Adrenal gland (tissue), 9 donors: ENCODE measurements at regions not wholly inside any gene's neighbourhood (a gene's known extent, or its start where the extent isn't known, plus 50 kb on each side); places are given as distances from the start of the nearest gene placed in this dataset.

ENCODE experiments used
- DNase-seq, 7 donors: peaks; one replicate each; pipeline ENCODE4 v3.0.0-alpha.2; 2019 to 2020
- H3K27ac ChIP-seq, 5 donors: fragments of 200-600 bp; sonication (generic) in 4 of 5; 1 replicate in 3 of 5; 2 replicates in 2 of 5; pipeline versions ENCODE4 v1.5.1 to v1.8.0; 2016 to 2020; ENCODE audit warnings: mild to moderate bottlenecking in 1 of 5
- H3K27me3 ChIP-seq: fragments of 200-600 bp; 2 replicates; pipeline ENCODE4 v1.8.0; 2021
- H3K36me3 ChIP-seq, 2 donors: fragments of 200-600 bp; replicated peaks in 1 of 2; 1 replicate in 1 of 2; 2 replicates in 1 of 2; pipeline versions ENCODE4 v1.5.1 to v1.8.0; 2018 to 2022
- H3K4me1 ChIP-seq, 2 donors: fragments of 200-600 bp; replicated peaks in 1 of 2; 1 replicate in 1 of 2; 2 replicates in 1 of 2; pipeline versions ENCODE4 v1.5.1 to v1.8.0; 2018 to 2021
- H3K4me3 ChIP-seq, 4 donors: fragments of 200-600 bp; sonication (generic) in 3 of 4; one replicate each; pipeline ENCODE4 v1.5.1; 2016 to 2018
- H3K9me3 ChIP-seq, 3 donors: fragments of 200-600 bp; sonication (generic) in 1 of 3; replicated peaks in 1 of 3; 1 replicate in 2 of 3; 2 replicates in 1 of 3; pipeline versions ENCODE4 v1.5.1 to v1.8.0; 2016 to 2021
- CTCF ChIP-seq, 6 experiments: fragments of 450-650 bp in 4 of 6; fragments of 200-600 bp in 2 of 6; sonication (generic) in 1 of 6; IDR thresholded peaks; 1 replicate in 5 of 6; 2 replicates in 1 of 6; pipeline versions ENCODE4 v1.5.1 to v1.8.0; 2016 to 2021; ENCODE audit warnings: antibody characterized with exemption in 6 of 6, mild to moderate bottlenecking in 2 of 6, moderate library complexity in 1 of 6
- POLR2A ChIP-seq, 2 donors: fragments of 450-650 bp; IDR thresholded peaks; one replicate each; pipeline ENCODE4 v1.6.1; 2017; ENCODE audit warnings: antibody characterized with exemption in 2 of 2, mild to moderate bottlenecking in 2 of 2, moderate library complexity in 1 of 2
- WGBS, 4 donors: extraction: QIAGEN DNeasy Blood & Tissue Kit in 2 of 4; methylation state at CpG; one replicate each; pipeline versions ENCODE4 v1.1.5 to v1.1.7; 2013 to 2017; 5-methylcytosine and 5-hydroxymethylcytosine counted together
- intact Hi-C, 2 donors: fragments of 100-400 bp; cut with DNase I; formaldehyde crosslinking; loops; one replicate each; pipeline versions ENCODE4 v1.14.1 to v1.15.0; 2022 to 2023
- donor health status: healthy with polysubstance abuse.
- donor health status: Bipolar disorder and iron deficiency.
- donor health status: DM: yes; HTN: yes; CAD: no.
- donor health status: DM: no; HTN: no; CAD: no.
- donor health status: DM: no; HTN: no; CAD: no.

- H3K36me3 ChIP-seq, result no peaks in the 10 kb centered on the region
- TF ChIP-seq POLR2A (IDR thresholded peaks at IDR 0.05), result no peak
- no peak for TF ChIP-seq CTCF (IDR thresholded peaks at IDR 0.05)
- no peaks in the 10 kb centered on the region for H3K9me3 ChIP-seq
- no peak overlapping the region for H3K4me3 ChIP-seq
- no peaks in the 10 kb centered on the region for H3K4me1 ChIP-seq
- no peak for DNase-seq
- 92 to 97% (median 95%) methylated on average over 5 of the region's 5 CpGs for WGBS, 4 donors
- intact Hi-C loops, result no loop called here
- no peaks in the 10 kb centered on the region for H3K27me3 ChIP-seq
- no peak overlapping the region for H3K27ac ChIP-seq
Measured at GRCh38 chr14:97813556-97813955, 1016.4 kb downstream of the VRK1 start.

- H3K36me3 ChIP-seq, result no peaks in the 10 kb centered on the region
- no peak for TF ChIP-seq POLR2A (IDR thresholded peaks at IDR 0.05)
- TF ChIP-seq CTCF (IDR thresholded peaks at IDR 0.05), result no peak
- WGBS, 4 donors, result 57 to 100% (median 66%) methylated on average over 2 of the region's 2 CpGs
- no peaks in the 10 kb centered on the region for H3K4me1 ChIP-seq
- H3K4me3 ChIP-seq, result no peak overlapping the region
- H3K27me3 ChIP-seq, result no peaks in the 10 kb centered on the region
- no peak overlapping the region for H3K27ac ChIP-seq
- H3K9me3 ChIP-seq, result no peaks in the 10 kb centered on the region
- no peak for DNase-seq
- intact Hi-C loops, result no loop called here
Measured at GRCh38 chr14:97820781-97821180, 1023.6 kb downstream of the VRK1 start.

GRCh38 chr14:97824218-97824617, 1027.0 kb downstream of the VRK1 start:
- Histone ChIP-seq H3K27me3 (no peaks in the 10 kb centered on the region), H3K36me3 (no peaks in the 10 kb centered on the region), H3K27ac (no peak overlapping the region), H3K4me1 (no peaks in the 10 kb centered on the region), H3K4me3 (no peak overlapping the region), H3K9me3 (no peaks in the 10 kb centered on the region)
- intact Hi-C loops, result no loop called here
- TF ChIP-seq CTCF (IDR thresholded peaks at IDR 0.05) (no peak), POLR2A (IDR thresholded peaks at IDR 0.05) (no peak)
- WGBS, 4 donors, result 0 to 31% (median 5%) methylated on average over 1 of the region's 1 CpG
- no peak for DNase-seq

GRCh38 chr14:97827746-97828145, 1030.6 kb downstream of the VRK1 start:
- no peaks in the 10 kb centered on the region for H3K4me1 ChIP-seq
- H3K9me3 ChIP-seq, result no peaks in the 10 kb centered on the region
- DNase-seq, result no peak
- no peak overlapping the region for H3K27ac ChIP-seq
- H3K4me3 ChIP-seq, result no peak overlapping the region
- no peaks in the 10 kb centered on the region for H3K36me3 ChIP-seq
- no peaks in the 10 kb centered on the region for H3K27me3 ChIP-seq
- 68 to 79% (median 73%) methylated on average over 3 of the region's 3 CpGs for WGBS, 4 donors
- intact Hi-C loops, result no loop called here
- TF ChIP-seq POLR2A (IDR thresholded peaks at IDR 0.05) (no peak), CTCF (IDR thresholded peaks at IDR 0.05) (no peak)
